HT-29 (cell line): ENCODE measurements at regions not wholly inside any gene's neighbourhood (a gene's known extent, or its start where the extent isn't known, plus 50 kb on each side); places are given as distances from the start of the nearest gene placed in this dataset.

ENCODE experiments used
- DNase-seq: peaks from one replicate; pipeline ENCODE4 v3.0.0-alpha.2; 2015; ENCODE audit warnings: low spot score

- DNase-seq = no peak
Observed at GRCh38 chr10:28075424-28075823, 76.5 kb upstream of the ODAD2 start.

GRCh38 chr10:28072573-28072972 lies 73.7 kb upstream of the ODAD2 start:
- DNase-seq = no peak

GRCh38 chr10:28060031-28060607 lies 61.2 kb upstream of the ODAD2 start:
- DNase-seq = no peak

- DNase-seq = no peak
Observed at GRCh38 chr10:28058746-28059145, 59.9 kb upstream of the ODAD2 start.

- no peak for DNase-seq
Observed at GRCh38 chr10:28054228-28054860, 55.5 kb upstream of the ODAD2 start.

- no peak for DNase-seq
Observed at GRCh38 chr10:28049286-28049685, 50.4 kb upstream of the ODAD2 start.
